ENCODE measurements at regions not wholly inside any gene's neighbourhood (a gene's known extent, or its start where the extent isn't known, plus 50 kb on each side); places are given as distances from the start of the nearest gene placed in this dataset.

GRCh38 chr1:112061056-112061455 is 71.6 kb upstream of the KCND3 start:
- no peak overlapping the region for H3K27ac ChIP-seq (ENCODE audit: low read depth, low read length)
- H3K27me3 ChIP-seq (ENCODE audit: control insufficient read depth, insufficient read depth, low read length): no peaks in the 10 kb centered on the region
- H3K4me3 ChIP-seq (ENCODE audit: low read depth, low read length): no peak overlapping the region

GRCh38 chr1:112061901-112062320 is 72.4 kb upstream of the KCND3 start:
- no peaks in the 10 kb centered on the region for H3K27me3 ChIP-seq (ENCODE audit: control insufficient read depth, insufficient read depth, low read length)
- H3K9me3 ChIP-seq (ENCODE audit: control insufficient read depth, insufficient read depth, low read depth, low read length): peaks cover 13% of the 10 kb centered on the region
- H3K27ac ChIP-seq (ENCODE audit: low read depth, low read length): no peak overlapping the region
- no peak overlapping the region for H3K9ac ChIP-seq (ENCODE audit: low read length)
- no peaks in the 10 kb centered on the region for H3K36me3 ChIP-seq (ENCODE audit: control insufficient read depth, insufficient read depth, low read length)
- H3K4me1 ChIP-seq (ENCODE audit: control insufficient read depth, insufficient read depth, low read length): peaks cover 6% of the 10 kb centered on the region; the same call in 1 of the 2 replicates
- no peak overlapping the region for H3K4me3 ChIP-seq (ENCODE audit: low read depth, low read length)

More at GRCh38 chr1:112061056-112061455, 71.6 kb upstream of the KCND3 start:
- Histone ChIP-seq H3K9me3 (ENCODE audit: control insufficient read depth, insufficient read depth, low read depth, low read length) (peaks cover 13% of the 10 kb centered on the region), H3K36me3 (ENCODE audit: control insufficient read depth, insufficient read depth, low read length) (no peaks in the 10 kb centered on the region), H3K4me1 (ENCODE audit: control insufficient read depth, insufficient read depth, low read length) (peaks cover 6% of the 10 kb centered on the region; the same call in 1 of the 2 replicates), H3K9ac (ENCODE audit: low read length) (no peak overlapping the region)

- Histone ChIP-seq H3K9me3 (ENCODE audit: control insufficient read depth, insufficient read depth, low read depth, low read length) (peaks cover 13% of the 10 kb centered on the region), H3K27me3 (ENCODE audit: control insufficient read depth, insufficient read depth, low read length) (no peaks in the 10 kb centered on the region), H3K4me1 (ENCODE audit: control insufficient read depth, insufficient read depth, low read length) (peaks cover 6% of the 10 kb centered on the region; the same call in 1 of the 2 replicates), H3K27ac (ENCODE audit: low read depth, low read length) (no peak overlapping the region), H3K36me3 (ENCODE audit: control insufficient read depth, insufficient read depth, low read length) (no peaks in the 10 kb centered on the region), H3K4me3 (ENCODE audit: low read depth, low read length) (no peak overlapping the region), H3K9ac (ENCODE audit: low read length) (no peak overlapping the region)
Observed at GRCh38 chr1:112063781-112064728, 74.6 kb upstream of the KCND3 start.

GRCh38 chr1:112067989-112068388 is 78.5 kb upstream of the KCND3 start:
- H3K27me3 ChIP-seq (ENCODE audit: control insufficient read depth, insufficient read depth, low read length): no peaks in the 10 kb centered on the region
- H3K36me3 ChIP-seq (ENCODE audit: control insufficient read depth, insufficient read depth, low read length): no peaks in the 10 kb centered on the region
- no peak overlapping the region for H3K4me3 ChIP-seq (ENCODE audit: low read depth, low read length)
- peaks cover 10% of the 10 kb centered on the region for H3K9me3 ChIP-seq (ENCODE audit: control insufficient read depth, insufficient read depth, low read depth, low read length)
- peaks cover 6% of the 10 kb centered on the region; the same call in 1 of the 2 replicates for H3K4me1 ChIP-seq (ENCODE audit: control insufficient read depth, insufficient read depth, low read length)
- H3K9ac ChIP-seq (ENCODE audit: low read length): no peak overlapping the region
- H3K27ac ChIP-seq (ENCODE audit: low read depth, low read length): no peak overlapping the region

- H3K4me3 ChIP-seq (ENCODE audit: low read depth, low read length): no peak overlapping the region
- H3K27ac ChIP-seq (ENCODE audit: low read depth, low read length): no peak overlapping the region
- H3K36me3 ChIP-seq (ENCODE audit: control insufficient read depth, insufficient read depth, low read length): no peaks in the 10 kb centered on the region
- no peaks in the 10 kb centered on the region for H3K4me1 ChIP-seq (ENCODE audit: control insufficient read depth, insufficient read depth, low read length)
- H3K9me3 ChIP-seq (ENCODE audit: control insufficient read depth, insufficient read depth, low read depth, low read length): no peaks in the 10 kb centered on the region; the same call in 1 of the 2 replicates
- no peaks in the 10 kb centered on the region for H3K27me3 ChIP-seq (ENCODE audit: control insufficient read depth, insufficient read depth, low read length)
- no peak overlapping the region for H3K9ac ChIP-seq (ENCODE audit: low read length)
Observed at GRCh38 chr1:112070677-112071076, 81.2 kb upstream of the KCND3 start.

- Histone ChIP-seq H3K27ac (ENCODE audit: low read depth, low read length) (no peak overlapping the region), H3K27me3 (ENCODE audit: control insufficient read depth, insufficient read depth, low read length) (no peaks in the 10 kb centered on the region), H3K4me3 (ENCODE audit: low read depth, low read length) (no peak overlapping the region), H3K4me1 (ENCODE audit: control insufficient read depth, insufficient read depth, low read length) (no peaks in the 10 kb centered on the region), H3K36me3 (ENCODE audit: control insufficient read depth, insufficient read depth, low read length) (no peaks in the 10 kb centered on the region), H3K9ac (ENCODE audit: low read length) (no peak overlapping the region), H3K9me3 (ENCODE audit: control insufficient read depth, insufficient read depth, low read depth, low read length) (no peaks in the 10 kb centered on the region; the same call in 1 of the 2 replicates)
Observed at GRCh38 chr1:112074711-112075110, 85.2 kb upstream of the KCND3 start.

GRCh38 chr1:112075566-112075965 is 86.1 kb upstream of the KCND3 start:
- no peaks in the 10 kb centered on the region for H3K27me3 ChIP-seq (ENCODE audit: control insufficient read depth, insufficient read depth, low read length)
- H3K4me3 ChIP-seq (ENCODE audit: low read depth, low read length): no peak overlapping the region
- H3K27ac ChIP-seq (ENCODE audit: low read depth, low read length): no peak overlapping the region
- no peaks in the 10 kb centered on the region for H3K4me1 ChIP-seq (ENCODE audit: control insufficient read depth, insufficient read depth, low read length)
- no peaks in the 10 kb centered on the region for H3K36me3 ChIP-seq (ENCODE audit: control insufficient read depth, insufficient read depth, low read length)
- H3K9me3 ChIP-seq (ENCODE audit: control insufficient read depth, insufficient read depth, low read depth, low read length): no peaks in the 10 kb centered on the region; the same call in 1 of the 2 replicates
- no peak overlapping the region for H3K9ac ChIP-seq (ENCODE audit: low read length)

- Histone ChIP-seq H3K36me3 (ENCODE audit: control insufficient read depth, insufficient read depth, low read length) (no peaks in the 10 kb centered on the region), H3K27me3 (ENCODE audit: control insufficient read depth, insufficient read depth, low read length) (peaks cover 3% of the 10 kb centered on the region; the same call in 1 of the 2 replicates), H3K4me1 (ENCODE audit: control insufficient read depth, insufficient read depth, low read length) (no peaks in the 10 kb centered on the region), H3K27ac (ENCODE audit: low read depth, low read length) (no peak overlapping the region), H3K9ac (ENCODE audit: low read length) (no peak overlapping the region), H3K9me3 (ENCODE audit: control insufficient read depth, insufficient read depth, low read depth, low read length) (no peaks in the 10 kb centered on the region), H3K4me3 (ENCODE audit: low read depth, low read length) (no peak overlapping the region)
Observed at GRCh38 chr1:112079446-112079845, 90.0 kb upstream of the KCND3 start.

GRCh38 chr1:112083487-112083886 is 94.0 kb upstream of the KCND3 start:
- Histone ChIP-seq H3K27ac (ENCODE audit: low read depth, low read length) (no peak overlapping the region), H3K9ac (ENCODE audit: low read length) (no peak overlapping the region), H3K36me3 (ENCODE audit: control insufficient read depth, insufficient read depth, low read length) (no peaks in the 10 kb centered on the region), H3K9me3 (ENCODE audit: control insufficient read depth, insufficient read depth, low read depth, low read length) (no peaks in the 10 kb centered on the region), H3K4me3 (ENCODE audit: low read depth, low read length) (no peak overlapping the region), H3K4me1 (ENCODE audit: control insufficient read depth, insufficient read depth, low read length) (peaks cover 3% of the 10 kb centered on the region; the same call in 1 of the 2 replicates), H3K27me3 (ENCODE audit: control insufficient read depth, insufficient read depth, low read length) (peaks cover 3% of the 10 kb centered on the region; the same call in 1 of the 2 replicates)

GRCh38 chr1:112092656-112093371 is 103.3 kb upstream of the KCND3 start:
- Histone ChIP-seq H3K4me3 (ENCODE audit: low read depth, low read length) (peak overlapping the region; percentile 15; the same call in 1 of the 2 replicates), H3K9ac (ENCODE audit: low read length) (no peak overlapping the region), H3K4me1 (ENCODE audit: control insufficient read depth, insufficient read depth, low read length) (peaks cover 15% of the 10 kb centered on the region), H3K36me3 (ENCODE audit: control insufficient read depth, insufficient read depth, low read length) (no peaks in the 10 kb centered on the region), H3K9me3 (ENCODE audit: control insufficient read depth, insufficient read depth, low read depth, low read length) (no peaks in the 10 kb centered on the region), H3K27ac (ENCODE audit: low read depth, low read length) (no peak overlapping the region), H3K27me3 (ENCODE audit: control insufficient read depth, insufficient read depth, low read length) (peaks cover 5% of the 10 kb centered on the region; the same call in 1 of the 2 replicates)

- H3K4me1 ChIP-seq (ENCODE audit: control insufficient read depth, insufficient read depth, low read length): peaks cover 15% of the 10 kb centered on the region
- no peak overlapping the region for H3K4me3 ChIP-seq (ENCODE audit: low read depth, low read length)
- H3K36me3 ChIP-seq (ENCODE audit: control insufficient read depth, insufficient read depth, low read length): no peaks in the 10 kb centered on the region
- H3K9ac ChIP-seq (ENCODE audit: low read length): no peak overlapping the region
- H3K27ac ChIP-seq (ENCODE audit: low read depth, low read length): no peak overlapping the region
- H3K9me3 ChIP-seq (ENCODE audit: control insufficient read depth, insufficient read depth, low read depth, low read length): no peaks in the 10 kb centered on the region
- H3K27me3 ChIP-seq (ENCODE audit: control insufficient read depth, insufficient read depth, low read length): peaks cover 5% of the 10 kb centered on the region; the same call in 1 of the 2 replicates
Observed at GRCh38 chr1:112093372-112093694, 103.9 kb upstream of the KCND3 start.
